ENCODE measurements at regions not wholly inside any gene's neighbourhood (a gene's known extent, or its start where the extent isn't known, plus 50 kb on each side); places are given as distances from the start of the nearest gene placed in this dataset.

- no peak for DNase-seq
These were observed 199.5 kb downstream of the NDFIP2 start for GRCh38 chr13:79680485-79680884.

DNA sequence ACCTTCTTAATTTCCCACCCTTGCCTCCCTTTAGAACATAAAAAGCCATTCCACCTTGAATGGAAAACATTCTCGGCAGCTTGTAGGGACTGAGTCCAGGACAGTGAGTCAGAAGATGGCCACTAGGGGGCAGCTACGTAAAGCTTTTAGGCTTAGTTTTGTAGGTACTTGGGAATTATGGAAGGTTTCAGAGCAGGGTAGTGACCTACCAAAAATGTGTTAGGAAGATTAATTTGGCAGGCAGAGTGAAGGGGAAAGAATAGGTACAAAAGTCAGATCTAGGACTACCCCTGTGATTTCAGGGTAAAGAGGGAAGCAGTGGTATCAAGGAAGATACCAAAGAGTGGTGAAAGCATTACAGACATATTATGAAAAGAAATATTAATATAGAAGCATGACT lies 198.4 kb downstream of the NDFIP2 start:
- DNase-seq: no peak

DNA sequence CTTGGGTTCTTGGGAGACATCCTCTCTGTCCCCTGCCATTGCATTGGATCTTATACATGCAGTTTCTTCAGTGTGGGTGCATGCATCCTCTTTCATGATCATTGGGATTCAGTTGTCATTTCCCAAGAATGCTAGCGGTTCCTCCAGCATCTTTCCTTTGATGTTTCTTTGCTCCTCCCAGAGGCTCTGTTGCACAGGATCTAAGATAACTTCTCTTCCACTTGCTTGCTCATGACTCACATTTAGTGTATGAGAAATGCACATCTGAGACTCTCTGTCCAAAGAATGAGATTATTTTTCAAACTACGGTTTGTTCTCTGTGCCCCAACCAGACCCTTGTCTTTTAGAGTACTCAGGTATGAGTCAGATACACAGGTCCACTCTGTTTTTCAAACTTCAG lies 197.1 kb downstream of the NDFIP2 start:
- DNase-seq: no peak

DNA sequence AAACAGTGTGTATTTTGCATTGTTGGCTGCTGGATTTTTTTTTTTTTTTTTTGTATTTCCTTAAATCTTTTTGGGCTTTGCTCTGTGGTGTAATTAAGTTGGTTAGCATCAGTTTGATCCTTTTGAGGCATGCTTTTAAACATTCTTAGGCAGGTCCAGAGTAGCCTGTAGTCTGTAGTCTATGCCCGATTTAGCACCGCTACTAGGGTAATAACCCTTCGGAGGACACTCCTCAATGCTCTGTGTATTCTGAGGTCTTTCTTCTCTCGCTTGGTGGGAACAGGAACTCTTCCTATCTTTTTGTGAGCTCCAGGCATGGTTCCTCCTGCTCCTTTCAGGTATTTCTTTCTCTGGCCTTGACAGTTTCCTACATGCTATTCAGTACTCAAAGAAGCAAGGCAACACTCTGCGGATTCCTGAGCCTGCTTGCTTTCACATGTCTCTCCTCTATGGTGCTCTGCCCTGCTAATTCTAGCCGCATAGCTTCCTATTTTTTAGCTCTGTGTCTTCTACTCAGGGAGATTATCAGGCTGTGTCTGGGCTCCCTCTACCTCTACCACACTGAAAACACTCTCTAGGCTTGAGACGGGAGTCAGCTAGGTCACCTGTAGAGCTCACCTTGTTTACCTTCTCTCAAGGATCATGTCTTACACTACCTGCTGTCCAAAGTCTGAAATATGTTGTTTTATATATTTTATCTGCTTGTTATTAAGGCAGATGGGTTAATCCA lies 195.1 kb downstream of the NDFIP2 start:
- DNase-seq: no peak

DNA sequence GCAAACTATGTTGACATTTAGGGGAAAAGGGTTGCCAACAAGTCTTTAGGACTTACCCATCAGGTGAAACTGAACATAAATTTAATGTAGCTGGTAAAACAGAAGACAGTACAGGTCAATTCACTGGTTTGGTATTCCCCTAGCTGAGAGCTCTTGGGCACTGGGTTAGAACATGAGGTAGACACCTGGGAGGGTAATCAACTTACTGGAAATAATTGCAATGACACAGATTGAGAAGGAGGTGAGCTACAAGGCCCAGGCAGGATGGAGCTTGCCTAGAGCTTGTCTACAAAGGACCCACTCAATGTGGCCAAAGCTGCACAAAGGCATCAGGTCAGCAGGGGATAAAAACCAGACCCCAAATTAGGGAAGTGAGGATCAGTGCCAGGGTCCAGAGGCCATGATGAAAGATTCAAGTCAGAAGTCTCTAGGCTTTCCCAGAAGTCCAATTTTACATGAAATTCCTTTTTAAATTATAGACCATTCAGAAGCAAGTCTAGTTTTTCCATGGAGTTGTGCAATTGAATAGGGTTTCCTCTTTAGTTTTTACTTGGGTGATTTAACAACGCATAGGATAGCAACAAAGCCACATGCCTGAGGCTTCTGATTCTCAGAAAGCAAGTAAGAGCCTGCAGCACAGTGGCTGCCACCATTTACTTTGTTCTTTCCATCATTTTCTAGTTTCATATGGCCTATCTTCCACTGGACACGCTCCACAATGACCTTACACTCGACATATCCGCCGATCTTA lies 194.0 kb downstream of the NDFIP2 start:
- no peak for DNase-seq

GRCh38 chr13:79673993-79674377 lies 193.0 kb downstream of the NDFIP2 start:
- DNase-seq: no peak

GRCh38 chr13:79673310-79673992 lies 192.5 kb downstream of the NDFIP2 start:
- DNase-seq: no peak

DNA sequence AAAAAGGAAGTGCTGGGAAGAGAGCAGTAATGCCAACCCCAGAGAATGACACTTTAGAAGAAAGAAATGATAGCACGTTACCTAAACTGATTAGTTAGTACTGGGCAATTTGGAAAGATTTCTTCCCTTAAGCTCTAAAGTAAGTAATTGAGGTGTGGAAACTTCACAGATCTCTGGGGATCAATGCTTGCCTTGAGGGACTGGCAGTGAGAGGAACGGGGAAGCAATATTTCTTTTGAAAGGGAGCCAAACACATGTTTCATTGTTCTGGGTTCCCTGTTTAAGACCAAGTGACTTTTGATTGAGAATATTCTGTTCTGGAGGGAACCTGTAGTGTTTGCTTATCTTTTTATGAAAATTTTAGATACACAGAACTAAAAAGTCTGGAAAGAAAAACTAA lies 190.5 kb downstream of the NDFIP2 start:
- no peak for DNase-seq

- no peak for DNase-seq
These were observed 187.3 kb downstream of the NDFIP2 start for GRCh38 chr13:79668201-79668752.

GRCh38 chr13:79667771-79668170 lies 186.8 kb downstream of the NDFIP2 start:
- DNase-seq: no peak

- DNase-seq: no peak
These were observed 183.2 kb downstream of the NDFIP2 start for GRCh38 chr13:79663977-79664636.

- no peak for DNase-seq
These were observed 182.5 kb downstream of the NDFIP2 start for GRCh38 chr13:79663435-79663834.

DNA sequence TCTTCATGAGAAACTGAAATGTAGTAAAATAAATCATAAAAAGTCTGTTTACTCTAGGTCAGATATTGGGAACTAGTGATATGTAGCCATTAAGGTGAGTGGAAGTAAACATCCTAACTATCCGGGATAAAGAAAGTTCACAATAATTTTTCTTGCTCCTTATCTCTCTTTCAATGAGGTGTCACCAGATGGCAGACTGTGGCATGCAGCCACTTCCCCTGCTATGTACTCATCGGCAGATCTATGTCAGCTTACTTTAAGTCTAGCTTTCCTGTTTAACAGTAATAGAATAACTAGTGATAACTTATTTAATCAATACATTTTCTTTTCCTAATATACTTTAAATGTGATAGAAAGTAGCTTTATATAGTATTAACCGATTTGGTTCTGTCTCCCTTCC lies 181.9 kb downstream of the NDFIP2 start:
- no peak for DNase-seq

GRCh38 chr13:79660361-79660760 lies 179.4 kb downstream of the NDFIP2 start:
- no peak for DNase-seq

- no peak for DNase-seq
These were observed 178.2 kb downstream of the NDFIP2 start for GRCh38 chr13:79659121-79659521.

DNA sequence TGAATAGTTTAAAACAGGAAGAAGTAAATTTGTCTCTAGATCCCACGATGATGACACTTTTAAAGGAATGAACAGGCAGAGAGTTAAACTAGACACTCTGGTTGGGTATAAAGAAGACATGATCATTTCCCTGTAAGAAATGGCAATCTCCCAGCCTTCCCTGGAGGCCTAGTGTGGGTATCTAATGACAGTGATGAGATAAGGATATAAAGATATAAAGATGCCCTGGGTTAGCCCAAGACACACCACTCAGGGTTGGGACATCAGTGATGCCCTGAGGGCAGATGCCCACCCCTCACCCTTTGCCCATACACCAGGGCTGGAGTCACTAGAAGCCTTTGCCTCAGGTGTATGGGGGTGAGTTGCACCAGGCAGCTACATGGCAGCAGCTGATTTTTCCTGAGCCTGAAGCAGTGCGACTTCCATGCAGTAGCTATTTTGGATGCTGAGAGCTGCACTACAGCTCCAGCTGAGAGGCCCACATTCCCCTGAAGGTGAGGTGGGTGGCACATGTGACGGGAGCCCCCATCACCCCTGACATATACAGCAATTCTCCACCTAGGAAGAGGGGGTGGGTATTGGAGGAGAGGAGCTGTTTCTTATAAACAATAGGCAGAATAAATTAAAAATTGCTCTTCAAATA lies 177.5 kb downstream of the NDFIP2 start:
- no peak for DNase-seq

GRCh38 chr13:79655509-79655908 lies 174.6 kb downstream of the NDFIP2 start:
- DNase-seq: no peak

GRCh38 chr13:79654520-79654919 lies 173.6 kb downstream of the NDFIP2 start:
- DNase-seq: no peak

- no peak for DNase-seq
These were observed 169.7 kb downstream of the NDFIP2 start for GRCh38 chr13:79650688-79651087.

- DNase-seq: no peak
These were observed 167.2 kb downstream of the NDFIP2 start for GRCh38 chr13:79648191-79648590.

DNA sequence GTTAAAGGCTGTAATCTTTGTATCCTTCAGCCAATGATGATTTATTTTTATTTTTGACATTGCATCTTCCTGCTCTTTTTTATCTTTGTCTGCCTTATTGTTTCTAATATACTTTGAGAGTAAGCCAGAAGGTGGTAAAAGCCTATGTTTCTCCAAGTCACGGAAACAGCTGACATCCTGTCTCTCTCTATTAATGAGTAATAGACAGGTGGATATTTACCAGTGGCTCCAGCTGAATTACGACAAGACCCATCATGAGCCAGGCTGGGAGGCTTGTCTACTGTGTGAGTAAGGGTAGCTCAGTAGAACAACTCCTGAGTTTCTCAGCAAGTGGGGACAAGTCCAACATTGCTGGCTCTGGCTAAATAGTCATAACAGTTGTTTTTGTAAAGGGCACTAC lies 166.6 kb downstream of the NDFIP2 start:
- DNase-seq: no peak

DNA sequence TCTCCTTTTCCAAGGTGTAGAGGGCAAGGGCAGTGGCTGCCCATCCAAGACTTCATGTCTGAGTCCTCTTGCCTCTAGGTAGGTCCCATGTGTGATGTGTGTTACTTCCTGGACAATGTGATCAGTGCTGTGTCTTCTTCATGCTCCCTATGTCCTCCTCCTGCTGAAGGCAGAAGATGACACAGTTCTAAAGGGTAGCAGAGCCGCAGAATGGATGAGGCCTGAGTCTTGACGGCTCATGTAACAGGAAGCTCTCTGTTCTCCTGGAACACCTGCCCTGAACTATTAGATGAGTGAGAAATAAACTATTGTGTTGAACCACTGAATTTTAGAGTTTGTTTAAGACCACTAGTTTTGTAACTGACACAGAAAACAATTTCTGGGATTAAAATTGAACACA lies 165.9 kb downstream of the NDFIP2 start:
- no peak for DNase-seq

GRCh38 chr13:79645569-79645968 lies 164.6 kb downstream of the NDFIP2 start:
- no peak for DNase-seq
